ENCODE measurements at regions not wholly inside any gene's neighbourhood (a gene's known extent, or its start where the extent isn't known, plus 50 kb on each side); places are given as distances from the start of the nearest gene placed in this dataset.

DNA sequence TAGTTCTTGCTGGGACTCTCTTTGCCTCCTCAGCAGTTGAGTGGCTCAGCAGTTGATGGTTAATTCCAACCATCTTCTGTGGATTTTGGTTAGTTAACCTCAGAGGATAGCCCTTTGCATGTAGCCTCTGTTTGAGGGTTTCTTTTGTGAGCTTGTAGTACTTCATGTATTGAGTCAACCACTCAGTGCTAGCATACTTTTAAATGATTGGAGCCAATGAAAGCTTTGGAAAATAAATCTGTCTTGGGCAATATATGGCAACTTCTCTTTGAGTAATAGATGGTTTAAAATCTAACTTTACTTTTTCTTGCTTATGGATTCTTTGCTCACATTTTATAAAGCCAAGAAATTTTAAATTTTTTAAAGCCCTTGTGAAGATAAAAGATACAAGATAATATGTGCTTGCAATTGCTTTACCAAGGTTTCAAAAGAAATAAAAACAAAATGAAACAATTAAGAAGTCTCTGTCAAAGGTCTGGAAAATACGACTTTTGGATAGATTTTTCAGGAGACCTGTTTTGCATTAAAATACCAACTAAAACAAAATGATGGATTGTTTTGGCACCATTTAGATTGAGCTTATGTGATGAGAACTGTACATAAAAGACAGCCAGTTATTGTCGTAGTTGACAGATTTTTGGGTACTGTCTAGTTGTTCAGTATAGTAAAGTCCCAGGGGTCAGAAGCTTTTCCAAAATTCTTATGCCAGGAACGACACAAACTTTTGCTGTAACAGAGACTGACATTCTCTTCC, 181.9 kb downstream of the SPRY1 start:
- CTCF ChIA-PET: interaction anchor here (0.9 to 1.2 kb wide), 2 partner anchors 14 to 27 kb away, joined by 3 to 5 read pairs; no protein-coding TSS in a partner anchor
- POLR2A ChIA-PET: no interaction called here
- DNase-seq (ENCODE audit: low read depth, low spot score): no peak
- no peak overlapping the region for H3K4me3 ChIP-seq (ENCODE audit: low read depth, low read length)
- TF ChIP-seq, protein P1, sequence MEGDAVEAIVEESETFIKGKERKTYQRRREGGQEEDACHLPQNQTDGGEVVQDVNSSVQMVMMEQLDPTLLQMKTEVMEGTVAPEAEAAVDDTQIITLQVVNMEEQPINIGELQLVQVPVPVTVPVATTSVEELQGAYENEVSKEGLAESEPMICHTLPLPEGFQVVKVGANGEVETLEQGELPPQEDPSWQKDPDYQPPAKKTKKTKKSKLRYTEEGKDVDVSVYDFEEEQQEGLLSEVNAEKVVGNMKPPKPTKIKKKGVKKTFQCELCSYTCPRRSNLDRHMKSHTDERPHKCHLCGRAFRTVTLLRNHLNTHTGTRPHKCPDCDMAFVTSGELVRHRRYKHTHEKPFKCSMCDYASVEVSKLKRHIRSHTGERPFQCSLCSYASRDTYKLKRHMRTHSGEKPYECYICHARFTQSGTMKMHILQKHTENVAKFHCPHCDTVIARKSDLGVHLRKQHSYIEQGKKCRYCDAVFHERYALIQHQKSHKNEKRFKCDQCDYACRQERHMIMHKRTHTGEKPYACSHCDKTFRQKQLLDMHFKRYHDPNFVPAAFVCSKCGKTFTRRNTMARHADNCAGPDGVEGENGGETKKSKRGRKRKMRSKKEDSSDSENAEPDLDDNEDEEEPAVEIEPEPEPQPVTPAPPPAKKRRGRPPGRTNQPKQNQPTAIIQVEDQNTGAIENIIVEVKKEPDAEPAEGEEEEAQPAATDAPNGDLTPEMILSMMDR (IDR thresholded peaks at IDR 0.05; ENCODE audit: insufficient read depth, low read length, missing control alignments): no peak

GRCh38 chr4:123579961-123580360, 183.4 kb downstream of the SPRY1 start:
- POLR2A ChIA-PET: no interaction called here
- CTCF ChIA-PET: no interaction called here
- no peak for DNase-seq (ENCODE audit: low read depth, low spot score)
- TF ChIP-seq, protein P1 (IDR thresholded peaks at IDR 0.05; ENCODE audit: insufficient read depth, low read length, missing control alignments): no peak
- no peak overlapping the region for H3K4me3 ChIP-seq (ENCODE audit: low read depth, low read length)

- CTCF ChIA-PET: interaction anchor here (4.1 kb wide), 1 partner anchor 17 kb away, joined by 17 read pairs; no protein-coding TSS in a partner anchor
Measured at GRCh38 chr4:123580981-123581664, 184.5 kb downstream of the SPRY1 start.

GRCh38 chr4:123581802-123582201, 185.2 kb downstream of the SPRY1 start:
- ChIA-PET CTCF (interaction anchor here (4.1 kb wide), 1 partner anchor 17 kb away, joined by 17 read pairs; no protein-coding TSS in a partner anchor), POLR2A (no interaction called here)
- DNase-seq (ENCODE audit: low read depth, low spot score): no peak
- TF ChIP-seq, protein P1 (IDR thresholded peaks at IDR 0.05; ENCODE audit: insufficient read depth, low read length, missing control alignments): no peak
- no peak overlapping the region for H3K4me3 ChIP-seq (ENCODE audit: low read depth, low read length)

More at GRCh38 chr4:123580981-123581664, 184.5 kb downstream of the SPRY1 start:
- TF ChIP-seq, protein P1 (IDR thresholded peaks at IDR 0.05; ENCODE audit: insufficient read depth, low read length, missing control alignments): no peak
- DNase-seq (ENCODE audit: low read depth, low spot score): no peak
- no peak overlapping the region for H3K4me3 ChIP-seq (ENCODE audit: low read depth, low read length)
- POLR2A ChIA-PET: no interaction called here

DNA sequence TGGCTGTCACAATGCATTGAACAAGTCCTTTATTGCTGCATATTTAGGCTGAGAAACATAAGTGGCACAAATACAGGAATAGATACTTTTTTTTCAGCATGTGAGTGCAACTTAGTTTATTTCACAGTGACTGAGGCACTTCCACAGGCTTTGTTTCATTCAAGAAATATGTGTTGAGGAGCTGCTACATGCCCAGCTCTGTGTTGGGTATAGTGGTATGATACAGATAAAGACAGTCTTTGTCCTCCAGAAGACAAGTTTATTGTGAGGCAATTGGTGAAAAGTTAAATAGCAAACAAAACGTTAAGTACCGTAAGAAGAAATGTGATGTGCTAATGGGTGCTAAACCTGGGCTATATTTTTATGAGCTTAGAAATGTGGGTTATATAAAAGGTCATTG, 186.4 kb downstream of the SPRY1 start:
- TF ChIP-seq, protein P1 (IDR thresholded peaks at IDR 0.05; ENCODE audit: insufficient read depth, low read length, missing control alignments): no peak
- no peak overlapping the region for H3K4me3 ChIP-seq (ENCODE audit: low read depth, low read length)
- ChIA-PET CTCF (interaction anchor here (4.1 kb wide), 1 partner anchor 19 kb away, joined by 17 read pairs; no protein-coding TSS in a partner anchor), POLR2A (no interaction called here)
- DNase-seq (ENCODE audit: low read depth, low spot score): no peak

DNA sequence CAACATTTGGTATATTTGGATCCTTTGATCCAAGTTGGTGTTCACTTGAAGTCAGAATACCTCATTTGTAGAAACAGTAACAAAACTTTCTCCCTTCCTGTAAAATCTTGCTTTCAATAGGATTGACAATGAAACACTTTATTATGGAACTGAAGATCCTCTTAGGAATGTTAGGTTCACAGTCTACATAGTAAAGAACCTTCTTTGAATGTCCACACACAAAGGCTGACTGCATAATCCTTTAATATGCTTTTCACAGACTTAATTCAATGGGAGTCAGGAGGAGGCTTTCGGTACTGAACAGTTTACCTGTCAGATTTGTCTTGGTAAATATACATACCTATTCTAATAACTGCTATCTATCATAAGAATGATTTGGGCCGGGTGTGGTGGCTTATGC, 188.5 kb downstream of the SPRY1 start:
- ChIA-PET CTCF (no interaction called here), POLR2A (no interaction called here)
- DNase-seq (ENCODE audit: low read depth, low spot score): no peak
- no peak overlapping the region for H3K4me3 ChIP-seq (ENCODE audit: low read depth, low read length)
- TF ChIP-seq, protein P1 (IDR thresholded peaks at IDR 0.05; ENCODE audit: insufficient read depth, low read length, missing control alignments): no peak
